Mononuclear cell (primary cell): ENCODE measurements at regions not wholly inside any gene's neighbourhood (a gene's known extent, or its start where the extent isn't known, plus 50 kb on each side); places are given as distances from the start of the nearest gene placed in this dataset.
"Not testable (repeated sequence)": the region's sequence is repeated elsewhere in the genome, so short reads cannot be mapped to it uniquely, and the experiment has no call there.

Experiments
- H3K27me3 ChIP-seq: 2 replicates; pipeline ENCODE4 v1.6.0; 2011; ENCODE audit warnings: low read length, control low read depth; ENCODE audit not compliant: insufficient read depth
- H3K4me1 ChIP-seq: 2 replicates; pipeline ENCODE4 v1.5.1; 2011; ENCODE audit warnings: mild to moderate bottlenecking, low read length, control low read depth; ENCODE audit not compliant: insufficient read depth
- H3K4me3 ChIP-seq: 2 replicates; pipeline ENCODE4 v1.5.1; 2011; ENCODE audit warnings: mild to moderate bottlenecking, low read length, moderate library complexity
- H3K9me3 ChIP-seq: 2 replicates; pipeline ENCODE4 v1.5.1; 2011; ENCODE audit warnings: low read depth, mild to moderate bottlenecking, control low read depth, low read length

DNA sequence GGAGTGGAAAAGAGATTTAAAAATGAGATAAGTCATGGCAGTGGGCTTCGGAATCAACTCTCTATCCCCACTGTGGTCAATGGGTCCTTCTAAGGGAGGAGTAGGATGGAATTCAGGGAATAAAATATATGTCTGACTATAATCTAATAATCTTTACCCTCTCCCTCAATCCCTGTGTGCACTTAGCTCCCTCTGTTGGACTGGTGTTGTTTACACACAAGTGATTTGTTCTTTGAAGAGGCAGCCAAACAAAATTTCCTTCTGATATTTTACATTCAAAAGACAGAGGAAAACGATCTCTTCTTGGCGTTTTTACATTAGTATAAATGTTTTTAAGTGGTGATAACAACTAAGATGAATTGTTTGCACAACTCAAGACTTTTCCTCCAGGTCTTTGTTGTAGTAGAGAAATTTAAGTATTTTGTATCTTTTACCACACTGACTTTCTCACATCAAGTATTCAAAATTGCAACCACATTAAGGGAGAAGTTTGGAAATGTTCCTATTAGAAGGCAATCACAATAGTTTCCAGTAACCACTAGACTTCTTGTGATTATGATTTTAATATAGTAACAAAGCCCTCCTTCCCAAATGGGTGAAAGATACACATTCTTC lies 317.8 kb downstream of the CENPW start:
- no peaks in the 10 kb centered on the region for H3K4me1 ChIP-seq
- H3K9me3 ChIP-seq: no peaks in the 10 kb centered on the region
- H3K4me3 ChIP-seq: no peak overlapping the region
- no peaks in the 10 kb centered on the region for H3K27me3 ChIP-seq

DNA sequence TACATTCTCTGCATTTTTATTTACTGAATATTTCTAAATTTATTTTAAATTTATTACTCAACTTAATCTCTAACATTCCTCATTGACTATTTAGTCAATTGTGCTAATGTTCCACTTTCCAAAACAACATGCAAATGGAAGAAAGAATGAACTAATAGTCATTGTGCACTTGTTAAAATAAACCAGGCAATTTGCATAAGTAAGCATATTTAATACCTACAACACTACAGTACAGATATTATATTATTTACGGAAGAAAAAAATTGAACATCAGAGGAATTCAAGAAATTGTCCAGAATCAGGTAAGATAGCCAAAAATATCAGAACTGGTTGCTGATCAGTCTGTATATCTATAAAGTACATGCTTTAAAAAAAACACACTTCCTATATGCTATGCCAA lies 320.5 kb downstream of the CENPW start:
- no peaks in the 10 kb centered on the region for H3K9me3 ChIP-seq
- H3K27me3 ChIP-seq: no peaks in the 10 kb centered on the region
- no peak overlapping the region for H3K4me3 ChIP-seq
- H3K4me1 ChIP-seq: no peaks in the 10 kb centered on the region

DNA sequence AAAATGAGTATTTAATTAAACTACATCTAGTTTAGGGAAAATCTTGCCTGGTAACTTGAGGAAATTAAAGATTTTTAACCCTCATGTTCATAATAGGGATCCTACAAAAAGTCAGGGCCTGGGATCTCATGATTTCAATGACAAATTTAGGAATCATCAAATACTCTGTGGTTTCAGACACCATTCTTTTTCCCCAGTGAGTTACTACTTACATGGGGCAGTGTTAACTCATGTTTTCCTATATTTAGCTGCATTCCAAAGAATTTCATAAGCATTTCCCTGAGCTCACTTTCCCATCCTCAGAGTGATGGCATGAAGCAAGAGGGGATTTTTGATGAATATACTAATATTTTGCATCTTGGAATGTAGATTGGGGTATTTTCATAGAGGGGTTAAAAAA lies 321.7 kb downstream of the CENPW start:
- no peaks in the 10 kb centered on the region for H3K4me1 ChIP-seq
- H3K9me3 ChIP-seq: no peaks in the 10 kb centered on the region
- no peaks in the 10 kb centered on the region for H3K27me3 ChIP-seq
- no peak overlapping the region for H3K4me3 ChIP-seq

DNA sequence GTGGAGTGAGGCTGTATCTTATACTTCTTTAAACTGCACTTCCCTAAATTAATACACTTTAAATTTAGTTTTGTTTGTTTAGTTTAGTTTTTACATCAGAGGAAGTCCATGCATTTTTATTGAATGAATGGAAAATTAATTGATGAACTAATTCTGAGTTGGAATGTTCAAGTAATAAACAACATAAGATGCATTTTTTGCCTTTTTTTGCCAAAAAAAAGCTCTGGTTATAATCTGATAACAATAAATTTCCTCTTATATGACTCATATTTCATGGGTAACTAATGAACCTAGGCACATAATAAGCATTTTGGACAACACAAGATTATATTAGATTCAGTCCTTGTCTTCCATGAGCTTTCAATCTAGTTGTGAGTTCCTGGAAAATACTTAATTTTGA lies 323.1 kb downstream of the CENPW start:
- no peaks in the 10 kb centered on the region for H3K9me3 ChIP-seq
- H3K4me1 ChIP-seq: no peaks in the 10 kb centered on the region
- no peaks in the 10 kb centered on the region for H3K27me3 ChIP-seq
- no peak overlapping the region for H3K4me3 ChIP-seq

DNA sequence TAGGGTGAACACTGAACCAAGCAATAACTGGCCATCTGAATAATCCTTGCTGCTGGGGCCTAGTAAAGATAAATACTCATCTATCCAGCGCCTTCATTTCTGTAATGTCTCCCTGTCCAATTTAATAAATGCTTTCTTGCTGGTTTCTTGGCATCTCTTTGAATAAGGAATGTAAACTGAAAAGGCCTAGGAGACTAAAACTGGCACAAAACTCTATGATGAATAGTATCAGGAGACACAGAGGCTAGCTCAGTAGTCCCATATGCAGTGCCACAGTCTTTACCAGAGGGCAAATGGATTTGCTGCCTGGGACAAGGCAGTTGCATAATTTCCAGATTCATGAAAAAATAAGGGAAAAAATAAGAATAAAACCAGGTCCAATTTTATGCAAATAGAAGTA lies 324.4 kb downstream of the CENPW start:
- H3K4me1 ChIP-seq: no peaks in the 10 kb centered on the region
- H3K4me3 ChIP-seq: no peak overlapping the region
- no peaks in the 10 kb centered on the region for H3K27me3 ChIP-seq
- no peaks in the 10 kb centered on the region for H3K9me3 ChIP-seq

DNA sequence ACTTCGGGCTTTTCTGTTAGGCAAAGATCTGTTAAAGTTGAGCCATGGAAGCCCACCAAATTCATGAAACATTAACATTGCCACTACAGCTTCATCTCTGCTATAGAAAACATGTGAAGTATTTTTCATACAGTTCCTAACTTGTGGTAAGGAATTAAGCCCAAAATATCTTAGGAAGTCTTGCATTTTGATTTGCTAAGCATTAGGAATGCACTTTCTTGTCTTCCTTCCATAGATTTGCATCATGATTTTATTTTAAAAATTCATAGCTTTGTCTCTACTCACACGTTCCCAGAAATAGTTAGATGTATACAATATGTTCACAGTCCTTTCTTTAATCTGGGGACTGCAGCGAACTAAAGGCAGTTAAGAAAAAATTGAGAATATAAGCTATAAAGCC lies 325.6 kb downstream of the CENPW start:
- H3K4me1 ChIP-seq: no peaks in the 10 kb centered on the region
- H3K9me3 ChIP-seq: no peaks in the 10 kb centered on the region
- no peaks in the 10 kb centered on the region for H3K27me3 ChIP-seq
- H3K4me3 ChIP-seq: no peak overlapping the region

DNA sequence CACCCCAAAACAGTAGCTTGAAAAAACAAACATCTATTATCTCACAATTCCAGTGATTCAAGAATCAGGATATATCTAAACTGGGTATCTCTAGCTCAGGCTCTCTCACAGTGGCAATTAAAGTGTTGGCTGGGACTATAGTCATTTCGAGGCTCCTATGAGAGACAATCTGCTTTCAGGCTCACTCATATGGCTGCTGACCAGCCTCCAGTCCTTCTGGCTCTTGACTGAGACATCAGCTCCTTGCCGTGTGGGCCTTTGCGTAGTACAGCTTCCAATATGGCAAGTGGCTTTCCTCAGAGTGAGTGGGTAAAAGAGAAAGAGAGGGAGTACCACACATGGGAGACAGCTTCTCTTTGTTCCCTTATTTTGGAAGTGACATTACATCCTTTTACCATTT lies 327.2 kb downstream of the CENPW start:
- no peaks in the 10 kb centered on the region for H3K4me1 ChIP-seq
- no peaks in the 10 kb centered on the region for H3K9me3 ChIP-seq
- H3K4me3 ChIP-seq: no peak overlapping the region
- H3K27me3 ChIP-seq: no peaks in the 10 kb centered on the region

DNA sequence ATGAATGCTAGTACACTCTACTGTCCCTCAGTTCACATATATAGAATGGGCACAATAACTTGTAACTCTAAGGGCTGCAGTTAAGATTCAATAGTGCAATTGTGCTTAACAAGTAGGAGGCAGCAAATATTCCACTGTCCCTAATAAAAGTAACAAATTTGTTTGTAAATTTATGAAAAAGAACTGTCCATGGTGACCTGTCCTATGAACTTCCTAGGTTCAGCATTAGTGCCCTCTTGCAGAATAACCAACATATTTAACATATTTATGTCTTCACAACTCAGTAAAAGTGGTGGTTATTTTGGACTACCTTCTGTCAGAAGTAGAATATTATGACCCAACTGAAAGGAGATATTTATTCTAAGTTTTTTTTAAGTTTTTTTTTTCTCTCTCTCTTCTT lies 327.8 kb downstream of the CENPW start:
- no peak overlapping the region for H3K4me3 ChIP-seq
- no peaks in the 10 kb centered on the region for H3K4me1 ChIP-seq
- H3K9me3 ChIP-seq: no peaks in the 10 kb centered on the region
- H3K27me3 ChIP-seq: no peaks in the 10 kb centered on the region

GRCh38 chr6:126672649-126673048 lies 332.7 kb downstream of the CENPW start:
- Histone ChIP-seq H3K4me3 (no peak overlapping the region), H3K4me1 (no peaks in the 10 kb centered on the region), H3K27me3 (no peaks in the 10 kb centered on the region), H3K9me3 (no peaks in the 10 kb centered on the region)

DNA sequence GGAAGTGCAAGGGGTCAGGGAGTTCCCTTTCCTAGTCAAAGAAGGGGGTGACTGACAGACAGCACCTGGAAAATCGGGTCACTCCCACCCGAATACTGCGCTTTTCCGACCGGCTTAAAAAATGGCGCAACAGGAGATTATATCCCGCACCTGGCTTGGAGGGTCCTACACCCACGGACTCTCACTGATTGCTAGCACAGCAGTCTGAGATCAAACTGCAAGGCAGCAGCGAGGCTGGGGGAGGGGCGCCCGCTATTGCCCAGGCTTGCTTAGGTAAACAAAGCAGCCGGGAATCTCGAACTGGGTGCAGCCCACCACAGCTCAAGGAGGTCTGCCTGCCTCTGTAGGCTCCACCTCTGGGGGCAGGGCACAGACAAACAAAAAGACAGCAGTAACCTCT lies 333.8 kb downstream of the CENPW start:
- not testable (repeated sequence) for H3K4me3 ChIP-seq

DNA sequence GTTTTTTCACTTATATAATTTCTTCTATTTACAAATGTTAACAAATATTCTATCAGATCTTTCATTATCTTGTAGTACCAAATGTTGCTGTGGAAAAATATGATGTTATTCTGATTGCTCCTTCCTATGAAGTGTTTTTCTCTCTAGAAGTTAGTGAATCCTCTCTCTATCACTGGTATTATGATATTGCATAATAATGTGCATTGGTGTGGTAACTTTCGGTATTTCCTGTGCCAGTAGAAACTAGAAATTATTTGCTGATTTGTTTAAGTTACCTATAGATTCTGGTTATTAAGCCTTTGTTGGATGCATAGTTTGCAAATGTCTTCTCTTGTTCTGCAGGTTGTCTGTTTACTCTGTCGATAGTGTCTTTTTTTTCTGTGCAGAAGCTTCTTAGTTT lies 342.5 kb downstream of the CENPW start:
- no peaks in the 10 kb centered on the region for H3K4me1 ChIP-seq
- H3K4me3 ChIP-seq: no peak overlapping the region
- H3K9me3 ChIP-seq: no peaks in the 10 kb centered on the region
- no peaks in the 10 kb centered on the region for H3K27me3 ChIP-seq

More for the DNA sequence above, 333.8 kb downstream of the CENPW start:
- H3K27me3 ChIP-seq, H3K4me1 ChIP-seq, H3K9me3 ChIP-seq: not testable (repeated sequence)

- H3K4me3 ChIP-seq: no peak overlapping the region
- no peaks in the 10 kb centered on the region for H3K27me3 ChIP-seq
- no peaks in the 10 kb centered on the region for H3K9me3 ChIP-seq
- H3K4me1 ChIP-seq: no peaks in the 10 kb centered on the region
These were observed 345.3 kb downstream of the CENPW start for GRCh38 chr6:126685182-126685581.

DNA sequence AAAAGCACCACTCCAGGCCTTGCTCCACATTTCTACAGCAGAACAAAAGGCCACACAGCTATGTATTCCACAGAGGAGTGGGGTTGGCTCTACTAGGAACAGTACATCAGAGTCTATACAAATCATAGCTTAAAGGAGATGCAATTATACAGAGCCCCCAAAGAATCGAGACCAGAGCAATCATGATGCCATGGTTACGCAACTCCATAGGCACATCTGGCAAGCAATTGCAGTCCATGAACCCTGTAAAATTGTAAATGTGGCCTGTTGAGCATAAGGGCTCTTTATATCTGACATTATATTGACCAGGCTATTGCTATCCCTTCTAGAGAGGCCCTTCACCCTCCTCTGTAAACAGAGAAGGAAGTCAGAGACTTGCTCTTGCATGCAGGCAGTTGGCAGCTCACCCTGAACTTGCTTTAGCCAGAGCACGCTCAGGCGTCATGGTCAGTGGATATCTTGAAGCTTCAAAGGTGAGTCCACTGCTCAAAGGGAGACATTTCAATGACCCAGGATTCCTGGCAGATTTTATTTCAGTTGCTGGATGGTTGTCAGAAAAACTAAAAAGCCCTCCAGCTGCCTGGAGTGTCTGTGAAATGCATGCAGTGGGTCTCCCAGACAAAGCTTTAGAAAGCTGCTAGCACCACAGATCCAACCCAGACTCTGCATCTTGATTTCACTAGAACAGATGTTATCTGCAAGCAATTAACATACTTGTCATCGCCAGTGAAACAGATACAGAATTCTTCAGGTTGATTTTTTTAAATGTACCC lies 357.2 kb downstream of the CENPW start:
- Histone ChIP-seq H3K4me3 (peak overlapping the region; percentile 1), H3K27me3 (no peaks in the 10 kb centered on the region), H3K4me1 (no peaks in the 10 kb centered on the region)

GRCh38 chr6:126698732-126699240 lies 358.9 kb downstream of the CENPW start:
- H3K27me3 ChIP-seq: no peaks in the 10 kb centered on the region
- no peaks in the 10 kb centered on the region for H3K4me1 ChIP-seq
- no peak overlapping the region for H3K4me3 ChIP-seq
- H3K9me3 ChIP-seq: no peaks in the 10 kb centered on the region

More for the DNA sequence above, 357.2 kb downstream of the CENPW start:
- no peaks in the 10 kb centered on the region for H3K9me3 ChIP-seq

GRCh38 chr6:126701676-126702560 lies 362.0 kb downstream of the CENPW start:
- Histone ChIP-seq H3K27me3 (no peaks in the 10 kb centered on the region), H3K4me1 (no peaks in the 10 kb centered on the region), H3K9me3 (no peaks in the 10 kb centered on the region), H3K4me3 (no peak overlapping the region)
